T-helper 2 cell treated with Interferon-gamma antibody and Interleukin-4, amounts not matched to agents 5 μg/mL and 100 μg/mL, for 36 hours (primary cell): ENCODE measurements at regions not wholly inside any gene's neighbourhood (a gene's known extent, or its start where the extent isn't known, plus 50 kb on each side); places are given as distances from the start of the nearest gene placed in this dataset.

Source experiments
- DNase-seq: peaks from one replicate; pipeline ENCODE4 v3.0.0; 2021; ENCODE audit warnings: low spot score
- H3K27ac Mint-ChIP-seq: one replicate; pipeline ENCODE4 v1.8.0; 2021; ENCODE audit warnings: mild to moderate bottlenecking, mixed read lengths
- H3K27me3 Mint-ChIP-seq: one replicate; pipeline ENCODE4 v1.8.0; 2021; ENCODE audit warnings: low read depth, mixed read lengths
- H3K36me3 Mint-ChIP-seq: one replicate; pipeline ENCODE4 v1.8.0; 2021; ENCODE audit warnings: low read depth, mixed read lengths
- H3K4me1 Mint-ChIP-seq: one replicate; pipeline ENCODE4 v1.8.0; 2021; ENCODE audit warnings: low read depth, mixed read lengths
- H3K4me3 Mint-ChIP-seq: one replicate; pipeline ENCODE4 v1.8.0; 2022; ENCODE audit warnings: mild to moderate bottlenecking, moderate library complexity, mixed read lengths
- H3K9me3 Mint-ChIP-seq: one replicate; pipeline ENCODE4 v1.8.0; 2021; ENCODE audit warnings: mixed read lengths

- no peaks in the 10 kb centered on the region for H3K36me3 Mint-ChIP-seq
Observed at GRCh38 chr2:16077601-16078000, 137.3 kb downstream of the MYCN start.

GRCh38 chr2:16076911-16077310, 136.6 kb downstream of the MYCN start:
- no peaks in the 10 kb centered on the region for H3K4me1 Mint-ChIP-seq
- H3K4me3 Mint-ChIP-seq: no peak overlapping the region
- H3K27ac Mint-ChIP-seq: no peak overlapping the region
- no peaks in the 10 kb centered on the region for H3K27me3 Mint-ChIP-seq
- DNase-seq: no peak
- no peaks in the 10 kb centered on the region for H3K9me3 Mint-ChIP-seq
- H3K36me3 Mint-ChIP-seq: no peaks in the 10 kb centered on the region

More at GRCh38 chr2:16077601-16078000, 137.3 kb downstream of the MYCN start:
- no peak overlapping the region for H3K4me3 Mint-ChIP-seq
- no peaks in the 10 kb centered on the region for H3K4me1 Mint-ChIP-seq
- DNase-seq: no peak
- no peaks in the 10 kb centered on the region for H3K9me3 Mint-ChIP-seq
- no peaks in the 10 kb centered on the region for H3K27me3 Mint-ChIP-seq
- H3K27ac Mint-ChIP-seq: no peak overlapping the region

GRCh38 chr2:16075045-16076012, 135.0 kb downstream of the MYCN start:
- Mint-ChIP-seq H3K4me1 (no peaks in the 10 kb centered on the region), H3K4me3 (no peak overlapping the region), H3K27ac (no peak overlapping the region), H3K9me3 (no peaks in the 10 kb centered on the region), H3K36me3 (no peaks in the 10 kb centered on the region), H3K27me3 (no peaks in the 10 kb centered on the region)
- no peak for DNase-seq

- H3K9me3 Mint-ChIP-seq: no peaks in the 10 kb centered on the region
- no peak overlapping the region for H3K4me3 Mint-ChIP-seq
Observed at GRCh38 chr2:16073921-16074425, 133.6 kb downstream of the MYCN start.

GRCh38 chr2:16073471-16073870, 133.1 kb downstream of the MYCN start:
- Mint-ChIP-seq H3K27me3 (no peaks in the 10 kb centered on the region), H3K27ac (no peak overlapping the region), H3K4me1 (no peaks in the 10 kb centered on the region), H3K36me3 (no peaks in the 10 kb centered on the region), H3K4me3 (no peak overlapping the region), H3K9me3 (no peaks in the 10 kb centered on the region)
- DNase-seq: no peak

More at GRCh38 chr2:16073921-16074425, 133.6 kb downstream of the MYCN start:
- no peak overlapping the region for H3K27ac Mint-ChIP-seq
- no peaks in the 10 kb centered on the region for H3K36me3 Mint-ChIP-seq
- H3K27me3 Mint-ChIP-seq: no peaks in the 10 kb centered on the region
- DNase-seq: no peak
- no peaks in the 10 kb centered on the region for H3K4me1 Mint-ChIP-seq

- DNase-seq: no peak
- Mint-ChIP-seq H3K36me3 (no peaks in the 10 kb centered on the region), H3K4me1 (no peaks in the 10 kb centered on the region), H3K27ac (no peak overlapping the region), H3K9me3 (no peaks in the 10 kb centered on the region), H3K4me3 (no peak overlapping the region), H3K27me3 (no peaks in the 10 kb centered on the region)
Observed at GRCh38 chr2:16072638-16073290, 132.4 kb downstream of the MYCN start.

- Mint-ChIP-seq H3K27ac (no peak overlapping the region), H3K9me3 (no peaks in the 10 kb centered on the region), H3K27me3 (no peaks in the 10 kb centered on the region), H3K4me1 (no peaks in the 10 kb centered on the region), H3K36me3 (no peaks in the 10 kb centered on the region), H3K4me3 (no peak overlapping the region)
- DNase-seq: no peak
Observed at GRCh38 chr2:16071865-16072637, 131.7 kb downstream of the MYCN start.

- H3K27me3 Mint-ChIP-seq: no peaks in the 10 kb centered on the region
- no peaks in the 10 kb centered on the region for H3K4me1 Mint-ChIP-seq
- no peaks in the 10 kb centered on the region for H3K36me3 Mint-ChIP-seq
- no peak overlapping the region for H3K4me3 Mint-ChIP-seq
- no peak overlapping the region for H3K27ac Mint-ChIP-seq
- no peaks in the 10 kb centered on the region for H3K9me3 Mint-ChIP-seq
- DNase-seq: no peak
Observed at GRCh38 chr2:16071039-16071864, 130.9 kb downstream of the MYCN start.

- Mint-ChIP-seq H3K4me1 (no peaks in the 10 kb centered on the region), H3K27me3 (no peaks in the 10 kb centered on the region), H3K4me3 (no peak overlapping the region), H3K36me3 (no peaks in the 10 kb centered on the region), H3K27ac (no peak overlapping the region), H3K9me3 (no peaks in the 10 kb centered on the region)
- DNase-seq: no peak
Observed at GRCh38 chr2:16070648-16070971, 130.3 kb downstream of the MYCN start.

GRCh38 chr2:16069933-16070647, 129.7 kb downstream of the MYCN start:
- H3K27me3 Mint-ChIP-seq: no peaks in the 10 kb centered on the region
- H3K9me3 Mint-ChIP-seq: no peaks in the 10 kb centered on the region
- no peak for DNase-seq
- H3K36me3 Mint-ChIP-seq: no peaks in the 10 kb centered on the region
- H3K4me1 Mint-ChIP-seq: no peaks in the 10 kb centered on the region
- no peak overlapping the region for H3K27ac Mint-ChIP-seq
- H3K4me3 Mint-ChIP-seq: no peak overlapping the region

GRCh38 chr2:16069663-16069932, 129.2 kb downstream of the MYCN start:
- no peak overlapping the region for H3K27ac Mint-ChIP-seq
- H3K9me3 Mint-ChIP-seq: no peaks in the 10 kb centered on the region
- H3K4me1 Mint-ChIP-seq: no peaks in the 10 kb centered on the region
- no peak for DNase-seq
- H3K4me3 Mint-ChIP-seq: no peak overlapping the region
- H3K27me3 Mint-ChIP-seq: no peaks in the 10 kb centered on the region
- H3K36me3 Mint-ChIP-seq: no peaks in the 10 kb centered on the region

GRCh38 chr2:16068552-16068940, 128.2 kb downstream of the MYCN start:
- Mint-ChIP-seq H3K4me3 (no peak overlapping the region), H3K9me3 (peaks cover 7% of the 10 kb centered on the region), H3K36me3 (no peaks in the 10 kb centered on the region), H3K27me3 (no peaks in the 10 kb centered on the region), H3K4me1 (no peaks in the 10 kb centered on the region), H3K27ac (no peak overlapping the region)
- no peak for DNase-seq
